ENCODE measurements at regions not wholly inside any gene's neighbourhood (a gene's known extent, or its start where the extent isn't known, plus 50 kb on each side); places are given as distances from the start of the nearest gene placed in this dataset.
"Not testable (repeated sequence)": the region's sequence is repeated elsewhere in the genome, so short reads cannot be mapped to it uniquely, and the experiment has no call there.

GRCh38 chrX:107360788-107361360 is 88.6 kb upstream of the FRMPD3 start:
- peak overlapping the region; percentile 46 for H3K4me2 ChIP-seq
- no peaks in the 10 kb centered on the region for H3K9me2 ChIP-seq (ENCODE audit: insufficient read depth)
- peaks cover 31% of the 10 kb centered on the region for H3K27me3 ChIP-seq (ENCODE audit: insufficient read depth, low read depth)
- CTCF ChIA-PET, result no interaction called here
- TF ChIP-seq EZH2 (IDR thresholded peaks at IDR 0.05; ENCODE audit: low read depth), result no peak
- TF ChIP-seq CTCF (conservative IDR thresholded peaks at IDR 0.05), result no peak
- H3K79me2 ChIP-seq (ENCODE audit: low read depth), result no peaks in the 10 kb centered on the region
- no peaks in the 10 kb centered on the region for H3K36me3 ChIP-seq (ENCODE audit: low read depth)
- BruUV-seq (replicated peaks), result no TSS peak
- H3K4me1 ChIP-seq (replicated peaks; ENCODE audit: insufficient read depth), result peaks cover 14% of the 10 kb centered on the region
- no peaks in the 10 kb centered on the region for H3K9me3 ChIP-seq (ENCODE audit: insufficient read depth, low read depth)
- H4K20me1 ChIP-seq (ENCODE audit: insufficient read depth), result no peaks in the 10 kb centered on the region
- DNase-seq, result peak in 1 of 2 experiments; percentile 79
- H3K4me3 ChIP-seq, result no peak overlapping the region
- POLR2A ChIA-PET (ENCODE audit: unreplicated experiment), result interaction anchor here (0.7 kb wide), 1 partner anchor 251 kb away, joined by 5 read pairs; no protein-coding TSS in a partner anchor
- peaks cover 9% of the 10 kb centered on the region; the same call in 1 of the 2 replicates for H3F3A ChIP-seq (ENCODE audit: insufficient read depth, low read depth)
- no peak overlapping the region for H3K27ac ChIP-seq
- no peak overlapping the region for H2AFZ ChIP-seq
- intact Hi-C loops (cut with micrococcal nuclease; ENCODE audit: unreplicated experiment), result no loop called here

GRCh38 chrX:107370185-107370584 is 79.3 kb upstream of the FRMPD3 start:
- DNase-seq, CTCF ChIA-PET: not testable (repeated sequence)

GRCh38 chrX:107374132-107374531 is 75.3 kb upstream of the FRMPD3 start:
- Histone ChIP-seq H3F3A (ENCODE audit: insufficient read depth, low read depth) (no peaks in the 10 kb centered on the region), H3K27ac (no peak overlapping the region), H2AFZ (no peak overlapping the region), H3K79me2 (ENCODE audit: low read depth) (no peaks in the 10 kb centered on the region), H3K9me3 (ENCODE audit: insufficient read depth, low read depth) (no peaks in the 10 kb centered on the region), H3K4me2 (no peak overlapping the region), H4K20me1 (ENCODE audit: insufficient read depth) (no peaks in the 10 kb centered on the region), H3K9me2 (ENCODE audit: insufficient read depth) (no peaks in the 10 kb centered on the region), H3K36me3 (ENCODE audit: low read depth) (no peaks in the 10 kb centered on the region), H3K4me1 (replicated peaks; ENCODE audit: insufficient read depth) (no peaks in the 10 kb centered on the region), H3K4me3 (no peak overlapping the region), H3K27me3 (ENCODE audit: insufficient read depth, low read depth) (peaks cover 10% of the 10 kb centered on the region; the same call in 1 of the 2 replicates)
- CTCF ChIA-PET, result no interaction called here
- intact Hi-C loops (cut with micrococcal nuclease; ENCODE audit: unreplicated experiment), result no loop called here
- no peak for TF ChIP-seq EZH2 (IDR thresholded peaks at IDR 0.05; ENCODE audit: low read depth)
- no peak for TF ChIP-seq CTCF (conservative IDR thresholded peaks at IDR 0.05)
- POLR2A ChIA-PET (ENCODE audit: unreplicated experiment), result no interaction called here
- no TSS peak for BruUV-seq (replicated peaks)
- no peak for DNase-seq

More at GRCh38 chrX:107370185-107370584, 79.3 kb upstream of the FRMPD3 start:
- H3F3A ChIP-seq (ENCODE audit: insufficient read depth, low read depth); H4K20me1 ChIP-seq (ENCODE audit: insufficient read depth); H3K79me2 ChIP-seq (ENCODE audit: low read depth); H3K27me3 ChIP-seq (ENCODE audit: insufficient read depth, low read depth); H3K9me2 ChIP-seq (ENCODE audit: insufficient read depth); H3K4me2 ChIP-seq; H3K36me3 ChIP-seq (ENCODE audit: low read depth); H3K4me1 ChIP-seq (replicated peaks; ENCODE audit: insufficient read depth); BruUV-seq (replicated peaks); intact Hi-C loops (cut with micrococcal nuclease; ENCODE audit: unreplicated experiment); H2AFZ ChIP-seq; POLR2A ChIA-PET (ENCODE audit: unreplicated experiment); H3K27ac ChIP-seq; H3K9me3 ChIP-seq (ENCODE audit: insufficient read depth, low read depth); H3K4me3 ChIP-seq: not testable (repeated sequence)

GRCh38 chrX:107374831-107375230 is 74.6 kb upstream of the FRMPD3 start:
- Histone ChIP-seq H3K4me1 (replicated peaks; ENCODE audit: insufficient read depth) (no peaks in the 10 kb centered on the region), H3K27ac (no peak overlapping the region), H3K9me3 (ENCODE audit: insufficient read depth, low read depth) (no peaks in the 10 kb centered on the region), H3F3A (ENCODE audit: insufficient read depth, low read depth) (no peaks in the 10 kb centered on the region), H3K27me3 (ENCODE audit: insufficient read depth, low read depth) (peaks cover 11% of the 10 kb centered on the region; the same call in 1 of the 2 replicates), H3K9me2 (ENCODE audit: insufficient read depth) (no peaks in the 10 kb centered on the region), H2AFZ (no peak overlapping the region), H3K36me3 (ENCODE audit: low read depth) (no peaks in the 10 kb centered on the region), H3K4me3 (no peak overlapping the region), H3K79me2 (ENCODE audit: low read depth) (no peaks in the 10 kb centered on the region), H3K4me2 (no peak overlapping the region), H4K20me1 (ENCODE audit: insufficient read depth) (no peaks in the 10 kb centered on the region)
- ChIA-PET CTCF (no interaction called here), POLR2A (ENCODE audit: unreplicated experiment) (no interaction called here)
- DNase-seq, result no peak
- intact Hi-C loops (cut with micrococcal nuclease; ENCODE audit: unreplicated experiment), result no loop called here
- no peak for TF ChIP-seq CTCF (conservative IDR thresholded peaks at IDR 0.05)
- no peak for TF ChIP-seq EZH2 (IDR thresholded peaks at IDR 0.05; ENCODE audit: low read depth)
- BruUV-seq (replicated peaks), result no TSS peak

DNA sequence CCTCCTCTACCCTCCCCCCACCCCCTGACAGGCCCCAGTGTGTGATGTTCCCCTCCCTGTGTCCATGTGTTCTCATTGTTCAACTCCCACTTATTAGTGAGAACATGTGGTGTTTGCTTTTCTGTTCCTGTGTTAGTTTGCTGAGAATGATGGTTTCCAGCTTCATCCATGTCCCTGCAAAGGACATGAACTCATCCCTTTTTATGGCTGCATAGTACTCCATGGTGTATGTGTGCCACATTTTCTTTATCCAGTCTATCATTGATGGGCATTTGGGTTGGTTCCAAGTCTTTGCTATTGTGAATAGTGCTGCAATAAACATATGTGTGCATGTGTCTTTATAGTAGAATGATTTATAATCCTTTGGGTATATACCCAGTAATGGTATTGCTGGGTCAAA is 73.3 kb upstream of the FRMPD3 start:
- H2AFZ ChIP-seq; DNase-seq; H4K20me1 ChIP-seq (ENCODE audit: insufficient read depth); H3K4me2 ChIP-seq; H3K4me1 ChIP-seq (replicated peaks; ENCODE audit: insufficient read depth); POLR2A ChIA-PET (ENCODE audit: unreplicated experiment); H3K36me3 ChIP-seq (ENCODE audit: low read depth); CTCF ChIA-PET; H3K27ac ChIP-seq; H3K9me3 ChIP-seq (ENCODE audit: insufficient read depth, low read depth); H3K4me3 ChIP-seq; H3F3A ChIP-seq (ENCODE audit: insufficient read depth, low read depth); H3K9me2 ChIP-seq (ENCODE audit: insufficient read depth); intact Hi-C loops (cut with micrococcal nuclease; ENCODE audit: unreplicated experiment); BruUV-seq (replicated peaks); H3K79me2 ChIP-seq (ENCODE audit: low read depth): not testable (repeated sequence)
- H3K27me3 ChIP-seq (ENCODE audit: insufficient read depth, low read depth), result peaks cover 17% of the 10 kb centered on the region; the same call in 1 of the 2 replicates
